CD8-positive, alpha-beta memory T cell (primary cell): ENCODE measurements at regions not wholly inside any gene's neighbourhood (a gene's known extent, or its start where the extent isn't known, plus 50 kb on each side); places are given as distances from the start of the nearest gene placed in this dataset.

ENCODE experiments used
- CTCF ChIA-PET: fragments of 350-600 bp; sonication (Branson Sonifier 250); formaldehyde crosslinking; loops from one replicate; lab custom pipeline; 2021; ENCODE audit warnings: antibody characterized with exemption; lab: Charles Lee
- POLR2A ChIA-PET: fragments of 350-600 bp; sonication (Branson Sonifier 250); formaldehyde crosslinking; loops from one replicate; lab custom pipeline; 2021; ENCODE audit warnings: antibody characterized with exemption; lab: Charles Lee
- DNase-seq, 5 donors: peaks; one replicate each; pipeline versions ENCODE4 v3.0.0 to v3.0.0-alpha.2; 2020 to 2022; ENCODE audit warnings: mixed read lengths in 1 of 5
- H3K27ac ChIP-seq: one replicate; pipeline ENCODE4 v1.7.0; 2013; ENCODE audit warnings: low read depth, mild to moderate bottlenecking, low read length, moderate library complexity
- H3K27me3 ChIP-seq: 2 replicates; pipeline ENCODE4 v1.7.0; 2013; ENCODE audit warnings: low read length, mild to moderate bottlenecking; ENCODE audit not compliant: insufficient read depth, poor library complexity, severe bottlenecking
- H3K36me3 ChIP-seq: 2 replicates; pipeline ENCODE4 v1.7.0; 2013; ENCODE audit warnings: mild to moderate bottlenecking, low read length, moderate library complexity; ENCODE audit not compliant: insufficient read depth
- H3K4me1 ChIP-seq: 2 replicates; pipeline ENCODE4 v1.7.0; 2013; ENCODE audit warnings: mild to moderate bottlenecking, low read length, moderate library complexity; ENCODE audit not compliant: insufficient read depth
- H3K4me3 ChIP-seq: 2 replicates; pipeline ENCODE4 v1.7.0; 2013; ENCODE audit warnings: mild to moderate bottlenecking, low read length
- H3K9me3 ChIP-seq: 2 replicates; pipeline ENCODE4 v1.7.0; 2013; ENCODE audit warnings: mild to moderate bottlenecking, low read length
- H3K27ac Mint-ChIP-seq, 8 donors: one replicate each; pipeline ENCODE4 v1.8.0; 2020 to 2021; ENCODE audit warnings: mixed read lengths in 8 of 8, mild to moderate bottlenecking in 6 of 8, inconsistent platforms in 3 of 8, moderate library complexity in 3 of 8
- H3K27me3 Mint-ChIP-seq, 2 donors: one replicate each; pipeline ENCODE4 v1.8.0; 2020 to 2021; ENCODE audit warnings: mixed read lengths in 2 of 2, mild to moderate bottlenecking in 1 of 2, moderate library complexity in 1 of 2
- H3K36me3 Mint-ChIP-seq, 3 donors: one replicate each; pipeline ENCODE4 v1.8.0; 2020 to 2021; ENCODE audit warnings: mixed read lengths in 3 of 3, inconsistent platforms in 1 of 3, mild to moderate bottlenecking in 1 of 3
- H3K4me1 Mint-ChIP-seq, 3 donors: one replicate each; pipeline ENCODE4 v1.8.0; 2020 to 2021; ENCODE audit warnings: mixed read lengths in 3 of 3, inconsistent platforms in 1 of 3, mild to moderate bottlenecking in 1 of 3
- H3K4me3 Mint-ChIP-seq, 7 donors: one replicate each; pipeline ENCODE4 v1.8.0; 2020 to 2021; ENCODE audit warnings: mixed read lengths in 7 of 7, mild to moderate bottlenecking in 6 of 7, moderate library complexity in 4 of 7, inconsistent platforms in 2 of 7
- H3K9me3 Mint-ChIP-seq, 5 donors: one replicate each; pipeline ENCODE4 v1.8.0; 2020 to 2022; ENCODE audit warnings: mixed read lengths in 5 of 5, mild to moderate bottlenecking in 3 of 5, moderate library complexity in 2 of 5, inconsistent platforms in 1 of 5

DNA sequence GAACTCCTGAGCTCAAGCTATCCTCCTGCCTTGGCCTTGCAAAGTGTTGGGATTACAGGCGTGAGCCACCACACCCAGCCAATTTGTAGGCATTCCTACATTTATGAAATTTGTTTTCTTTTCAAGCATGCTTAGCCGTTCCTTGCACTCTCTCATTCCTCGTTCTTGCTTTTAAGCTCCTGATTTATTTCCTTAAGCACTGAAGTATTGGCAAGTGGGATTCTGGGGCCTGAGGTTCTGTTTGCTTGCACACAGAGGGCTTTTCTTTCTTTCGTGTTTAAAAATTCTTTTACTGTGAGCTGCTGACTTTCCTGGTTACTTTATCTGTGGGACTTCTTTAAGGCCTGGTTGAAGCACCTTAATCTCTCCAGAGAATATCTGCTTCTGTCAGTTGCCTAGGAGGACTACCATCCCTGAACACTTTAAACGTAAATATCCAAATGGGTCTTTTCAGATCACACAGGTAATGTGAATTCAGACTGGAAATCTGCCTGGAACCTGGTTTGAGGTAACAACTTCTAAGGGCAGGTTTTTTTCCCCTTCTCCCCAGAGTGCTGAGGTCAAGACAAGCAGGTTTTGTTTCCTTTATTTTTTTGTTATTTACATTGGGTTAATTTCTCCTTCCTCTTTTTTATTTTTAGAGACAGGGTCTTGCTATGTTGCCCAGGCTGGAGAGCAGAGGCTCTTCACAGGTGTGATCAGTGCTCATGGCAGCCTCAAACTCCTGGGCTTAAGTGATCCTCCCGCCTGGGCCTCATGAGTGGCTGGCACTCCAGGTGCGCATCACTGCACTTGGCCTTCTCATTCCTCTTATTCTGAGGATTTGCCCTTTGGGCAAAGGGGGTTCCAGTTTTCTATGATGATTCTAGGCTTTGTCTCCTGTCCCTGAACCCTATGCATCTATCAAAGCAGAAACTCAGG is 102.9 kb downstream of the PFKFB3 start:
- CTCF ChIA-PET, result interaction anchor here (1.2 kb wide), 1 partner anchor 103 kb away, joined by 3 read pairs; the partner anchor contains the start of gene PFKFB3
- Mint-ChIP-seq H3K4me1 (peaks cover 4 to 5% (median 5%) of the 10 kb centered on the region in 3 donors), H3K4me3 (no peak overlapping the region), H3K27ac (no peak overlapping the region), H3K27me3 (peaks cover 0 to 2% of the 10 kb centered on the region in 2 donors), H3K36me3 (peaks cover 0 to 10% (median 2%) of the 10 kb centered on the region in 3 donors), H3K9me3 (peaks cover 0 to 7% (median 4%) of the 10 kb centered on the region in 5 donors)
- Histone ChIP-seq H3K4me3 (no peak overlapping the region), H3K9me3 (peaks cover 6% of the 10 kb centered on the region), H3K27me3 (no peaks in the 10 kb centered on the region), H3K36me3 (no peaks in the 10 kb centered on the region), H3K4me1 (peaks cover 5% of the 10 kb centered on the region), H3K27ac (no peak overlapping the region)
- no peak for DNase-seq
- POLR2A ChIA-PET, result no interaction called here

DNA sequence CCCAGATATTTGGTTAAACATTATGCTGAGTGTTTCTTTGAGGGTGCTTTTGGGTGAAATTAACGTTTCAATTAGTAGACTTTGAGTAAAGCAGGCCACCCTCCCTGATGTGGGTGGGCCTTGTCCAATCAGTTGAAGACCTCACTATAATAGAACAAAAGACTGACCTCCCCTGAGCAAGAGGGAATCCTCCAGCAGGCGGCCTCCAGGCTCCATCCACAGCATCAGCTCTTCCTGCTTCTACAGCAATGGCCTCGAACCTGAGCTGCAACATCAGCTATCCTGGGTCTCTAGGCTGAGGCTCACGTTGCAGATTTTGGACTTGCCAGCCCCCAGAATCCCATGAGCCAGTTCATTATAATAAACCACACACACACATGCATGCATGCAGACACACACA is 104.2 kb downstream of the PFKFB3 start:
- Mint-ChIP-seq H3K27ac (no peak overlapping the region), H3K4me1 (no peaks in the 10 kb centered on the region), H3K9me3 (peaks cover 0 to 7% (median 4%) of the 10 kb centered on the region in 5 donors), H3K36me3 (peaks cover 0 to 10% (median 2%) of the 10 kb centered on the region in 3 donors), H3K4me3 (no peak overlapping the region), H3K27me3 (peaks cover 0 to 2% of the 10 kb centered on the region in 2 donors)
- CTCF ChIA-PET, result no interaction called here
- Histone ChIP-seq H3K4me3 (no peak overlapping the region), H3K4me1 (no peaks in the 10 kb centered on the region), H3K27me3 (no peaks in the 10 kb centered on the region), H3K36me3 (no peaks in the 10 kb centered on the region), H3K9me3 (peaks cover 6% of the 10 kb centered on the region), H3K27ac (no peak overlapping the region)
- no peak for DNase-seq
- POLR2A ChIA-PET, result no interaction called here

DNA sequence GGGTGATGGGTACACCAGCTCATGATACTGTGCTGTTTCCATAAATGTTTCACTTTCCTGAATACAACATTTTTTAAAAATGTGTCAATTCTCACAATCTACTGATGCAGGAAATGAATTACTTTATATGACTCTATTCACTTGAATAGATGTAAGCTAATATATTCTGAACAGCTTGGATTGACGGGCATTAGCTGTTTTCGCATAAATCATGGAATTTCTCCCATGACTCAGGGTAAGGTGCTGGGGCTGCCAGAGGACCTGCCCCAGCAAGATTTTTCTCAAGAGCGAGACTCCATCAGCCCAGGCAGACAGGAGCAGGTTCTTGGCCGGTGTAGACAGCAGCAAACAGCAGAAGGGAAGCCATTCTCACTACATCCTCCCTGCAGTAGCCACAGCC is 107.1 kb downstream of the PFKFB3 start:
- H3K27ac ChIP-seq, result no peak overlapping the region
- H3K36me3 Mint-ChIP-seq, result peaks cover 2 to 10% (median 2%) of the 10 kb centered on the region in 3 donors
- no peaks in the 10 kb centered on the region for H3K4me1 Mint-ChIP-seq
- H3K27me3 Mint-ChIP-seq, result peaks cover 0 to 2% of the 10 kb centered on the region in 2 donors
- H3K4me1 ChIP-seq, result no peaks in the 10 kb centered on the region
- H3K27me3 ChIP-seq, result no peaks in the 10 kb centered on the region
- no peaks in the 10 kb centered on the region for H3K36me3 ChIP-seq
- no peak overlapping the region for H3K4me3 ChIP-seq
- H3K4me3 Mint-ChIP-seq, result no peak overlapping the region
- H3K27ac Mint-ChIP-seq, result peak overlapping the region in 1 of 8 donors; percentile 52
- ChIA-PET POLR2A (no interaction called here), CTCF (no interaction called here)
- H3K9me3 ChIP-seq, result peaks cover 6% of the 10 kb centered on the region
- DNase-seq, result no peak
- H3K9me3 Mint-ChIP-seq, result peaks cover 0 to 7% (median 4%) of the 10 kb centered on the region in 5 donors

DNA sequence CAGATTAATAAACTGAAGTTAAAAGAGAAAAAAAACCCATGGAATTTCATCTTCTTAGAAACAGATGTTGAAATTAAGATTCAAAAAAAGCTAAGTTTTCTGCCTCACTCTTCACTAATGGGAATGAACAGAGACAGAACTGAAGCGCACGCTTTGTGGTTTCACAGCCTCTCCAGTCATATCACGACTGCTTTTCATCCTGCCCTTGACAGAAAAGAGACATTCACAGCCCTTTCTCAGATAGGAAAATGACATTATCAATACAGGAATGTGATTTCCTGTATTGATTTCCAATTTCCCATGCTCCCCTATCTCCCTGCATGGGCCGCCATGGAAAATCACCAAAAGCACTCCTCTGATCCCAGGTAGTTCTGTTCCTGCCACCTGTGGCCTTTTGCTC is 108.2 kb downstream of the PFKFB3 start:
- Histone ChIP-seq H3K36me3 (no peaks in the 10 kb centered on the region), H3K4me3 (no peak overlapping the region), H3K9me3 (peaks cover 6% of the 10 kb centered on the region), H3K4me1 (no peaks in the 10 kb centered on the region), H3K27ac (no peak overlapping the region), H3K27me3 (no peaks in the 10 kb centered on the region)
- Mint-ChIP-seq H3K27ac (peak overlapping the region in 1 of 8 donors; percentile 88), H3K27me3 (peaks cover 0 to 2% of the 10 kb centered on the region in 2 donors), H3K9me3 (peaks cover 0 to 7% (median 4%) of the 10 kb centered on the region in 5 donors), H3K4me1 (no peaks in the 10 kb centered on the region), H3K36me3 (peaks cover 2 to 10% (median 2%) of the 10 kb centered on the region in 3 donors), H3K4me3 (no peak overlapping the region)
- ChIA-PET CTCF (interaction anchor here (1.9 kb wide), 1 partner anchor 10 kb away, joined by 5 read pairs; no protein-coding TSS in a partner anchor), POLR2A (no interaction called here)
- DNase-seq, result no peak

DNA sequence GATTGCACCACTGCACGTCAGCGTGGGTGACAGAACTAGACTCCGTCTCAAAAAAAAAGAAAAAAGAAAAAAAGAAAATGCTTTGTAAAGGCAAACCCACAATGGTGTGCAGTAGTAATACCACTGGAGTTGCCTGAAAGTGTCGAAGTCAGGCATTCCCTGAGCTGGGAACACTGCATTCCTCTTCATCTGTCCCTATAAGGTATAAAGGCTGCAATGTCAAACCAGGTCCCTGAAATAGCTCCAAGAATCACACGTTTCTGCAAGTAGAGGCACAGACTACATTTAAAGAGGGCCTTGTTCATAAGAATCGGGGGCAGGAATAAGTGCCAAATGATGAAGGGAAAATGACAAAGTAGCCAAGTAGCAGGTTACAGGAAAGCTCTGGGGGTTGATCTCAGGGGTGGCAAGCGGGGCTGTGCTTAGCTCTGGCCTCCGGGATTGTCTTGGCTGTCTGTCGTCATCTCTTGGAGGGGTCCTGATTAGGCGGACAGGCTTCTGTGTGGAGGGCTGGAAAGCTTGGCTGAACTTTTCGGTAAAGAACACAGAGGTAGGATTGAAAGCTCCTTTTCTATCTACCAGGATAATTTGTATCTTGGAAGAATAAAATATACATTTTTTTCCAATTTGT is 109.1 kb downstream of the PFKFB3 start:
- ChIA-PET POLR2A (no interaction called here), CTCF (interaction anchor here (1.5 to 1.9 kb wide), 2 partner anchors 11 to 90 kb away, joined by 4 to 5 read pairs; no protein-coding TSS in a partner anchor)
- H3K4me3 Mint-ChIP-seq, result no peak overlapping the region
- H3K4me3 ChIP-seq, result no peak overlapping the region
- peaks cover 0 to 2% of the 10 kb centered on the region in 2 donors for H3K27me3 Mint-ChIP-seq
- H3K27ac Mint-ChIP-seq, result no peak overlapping the region
- no peaks in the 10 kb centered on the region for H3K4me1 ChIP-seq
- DNase-seq, result no peak
- H3K9me3 Mint-ChIP-seq, result peaks cover 0 to 7% (median 4%) of the 10 kb centered on the region in 5 donors
- no peaks in the 10 kb centered on the region for H3K36me3 ChIP-seq
- H3K27ac ChIP-seq, result no peak overlapping the region
- H3K4me1 Mint-ChIP-seq, result no peaks in the 10 kb centered on the region
- H3K36me3 Mint-ChIP-seq, result peaks cover 2 to 9% (median 2%) of the 10 kb centered on the region in 3 donors
- H3K27me3 ChIP-seq, result no peaks in the 10 kb centered on the region
- H3K9me3 ChIP-seq, result peaks cover 4% of the 10 kb centered on the region

DNA sequence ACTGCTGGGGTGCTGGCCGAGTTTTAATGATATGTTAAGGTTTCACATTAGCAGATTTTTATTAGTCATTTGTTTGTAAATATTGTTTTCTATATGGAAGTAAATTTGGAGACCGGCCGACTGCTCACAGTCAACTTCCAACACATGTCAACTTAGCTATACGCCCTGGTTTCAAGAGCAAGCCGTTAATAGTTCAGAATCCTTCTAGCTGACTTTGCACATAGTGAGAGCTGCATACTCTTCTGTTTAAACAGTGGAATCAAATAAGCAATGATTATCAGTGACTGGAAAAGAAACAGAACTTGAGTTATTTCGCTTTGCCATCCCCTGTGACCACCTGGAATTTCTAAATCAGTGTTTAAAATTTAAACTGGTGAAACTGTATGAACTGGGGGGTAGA is 109.9 kb downstream of the PFKFB3 start:
- Mint-ChIP-seq H3K27me3 (no peaks in the 10 kb centered on the region), H3K27ac (no peak overlapping the region), H3K4me1 (no peaks in the 10 kb centered on the region), H3K9me3 (peaks cover 0 to 3% (median under 1%) of the 10 kb centered on the region in 5 donors), H3K36me3 (peaks cover under 1 to 9% (median 2%) of the 10 kb centered on the region in 3 donors), H3K4me3 (no peak overlapping the region)
- Histone ChIP-seq H3K27ac (no peak overlapping the region), H3K9me3 (no peaks in the 10 kb centered on the region), H3K4me3 (no peak overlapping the region), H3K36me3 (no peaks in the 10 kb centered on the region), H3K27me3 (no peaks in the 10 kb centered on the region), H3K4me1 (no peaks in the 10 kb centered on the region)
- no peak for DNase-seq
- CTCF ChIA-PET, result interaction anchor here (1.5 to 1.9 kb wide), 2 partner anchors 12 to 89 kb away, joined by 4 to 5 read pairs; no protein-coding TSS in a partner anchor
- POLR2A ChIA-PET, result no interaction called here

DNA sequence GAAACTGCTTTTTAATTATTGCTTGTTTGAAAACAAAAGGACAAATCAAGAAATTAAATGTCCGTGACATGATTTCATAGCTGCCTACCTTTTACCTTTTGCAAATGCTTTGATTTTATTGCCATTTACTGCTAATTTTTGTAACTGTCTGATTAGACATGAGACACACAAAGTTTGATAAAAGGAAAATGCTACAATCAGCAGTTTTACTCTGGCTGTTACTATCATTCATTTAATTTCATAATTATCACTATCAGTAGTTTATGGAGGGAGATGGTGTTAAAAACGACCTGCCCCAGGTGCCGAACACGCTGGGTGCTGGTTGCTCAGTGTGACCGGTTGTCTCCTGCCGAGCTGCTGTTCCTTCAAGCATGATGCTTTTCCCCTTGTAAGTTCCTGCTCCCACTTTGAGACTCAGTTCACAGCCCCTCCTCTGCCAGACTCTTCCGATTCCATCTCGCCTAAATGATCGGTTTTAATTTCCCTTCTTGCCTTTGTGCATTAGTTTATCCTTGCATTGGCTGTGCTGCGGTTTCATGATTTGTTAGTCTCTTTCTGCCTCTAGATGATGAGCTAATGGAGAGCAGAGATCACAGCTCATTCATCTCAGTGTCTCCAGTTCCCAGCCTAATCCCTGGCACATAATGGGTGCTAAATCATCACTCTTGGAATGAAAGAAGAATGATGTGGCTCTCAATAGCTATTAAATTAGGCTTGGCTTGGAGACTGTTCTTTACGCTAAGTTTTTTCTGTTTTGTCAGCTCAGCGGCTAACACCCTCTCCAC is 110.6 kb downstream of the PFKFB3 start:
- no peaks in the 10 kb centered on the region for H3K27me3 Mint-ChIP-seq
- no peaks in the 10 kb centered on the region for H3K9me3 Mint-ChIP-seq
- ChIA-PET CTCF (interaction anchor here (1.5 kb wide), 2 partner anchors 20 to 88 kb away, joined by 4 read pairs; no protein-coding TSS in a partner anchor), POLR2A (no interaction called here)
- no peaks in the 10 kb centered on the region for H3K4me1 Mint-ChIP-seq
- peaks cover 0 to 10% (median 2%) of the 10 kb centered on the region in 3 donors for H3K36me3 Mint-ChIP-seq
- H3K4me3 ChIP-seq, result no peak overlapping the region
- H3K27ac Mint-ChIP-seq, result no peak overlapping the region
- no peak overlapping the region for H3K4me3 Mint-ChIP-seq
- H3K9me3 ChIP-seq, result no peaks in the 10 kb centered on the region
- no peaks in the 10 kb centered on the region for H3K4me1 ChIP-seq
- H3K27ac ChIP-seq, result no peak overlapping the region
- no peak for DNase-seq
- H3K27me3 ChIP-seq, result no peaks in the 10 kb centered on the region
- H3K36me3 ChIP-seq, result no peaks in the 10 kb centered on the region
